GM19467 (cell line): ENCODE measurements at regions not wholly inside any gene's neighbourhood (a gene's known extent, or its start where the extent isn't known, plus 50 kb on each side); places are given as distances from the start of the nearest gene placed in this dataset.
"Not testable (repeated sequence)": the region's sequence is repeated elsewhere in the genome, so short reads cannot be mapped to it uniquely, and the experiment has no call there.

Source experiments
- ATAC-seq: cut with Tn5 transposase; IDR thresholded peaks from one replicate; pipeline ENCODE4 v1.9.1; 2021; ENCODE audit warnings: mild to moderate bottlenecking, moderate library complexity; ENCODE audit not compliant: unreplicated experiment

DNA sequence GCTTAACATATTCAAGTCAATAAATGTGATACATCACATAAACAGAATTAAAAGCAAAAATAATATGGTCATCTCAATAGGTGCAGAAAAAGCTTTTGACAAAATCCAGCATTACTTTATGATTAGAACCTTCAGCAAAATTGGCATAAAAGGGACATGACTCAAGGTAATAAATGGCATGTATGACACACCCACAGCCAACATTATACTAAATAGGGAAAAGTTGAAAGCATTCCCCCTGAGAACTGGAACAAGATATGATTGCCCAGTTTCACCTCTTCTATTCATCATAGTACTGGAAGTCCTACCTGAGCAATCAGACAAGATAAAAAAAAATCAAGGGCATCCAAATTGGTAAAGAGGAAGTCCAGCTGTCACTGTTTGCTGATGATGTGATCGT is 594.7 kb downstream of the DIPK2A start:
- no peak for ATAC-seq

DNA sequence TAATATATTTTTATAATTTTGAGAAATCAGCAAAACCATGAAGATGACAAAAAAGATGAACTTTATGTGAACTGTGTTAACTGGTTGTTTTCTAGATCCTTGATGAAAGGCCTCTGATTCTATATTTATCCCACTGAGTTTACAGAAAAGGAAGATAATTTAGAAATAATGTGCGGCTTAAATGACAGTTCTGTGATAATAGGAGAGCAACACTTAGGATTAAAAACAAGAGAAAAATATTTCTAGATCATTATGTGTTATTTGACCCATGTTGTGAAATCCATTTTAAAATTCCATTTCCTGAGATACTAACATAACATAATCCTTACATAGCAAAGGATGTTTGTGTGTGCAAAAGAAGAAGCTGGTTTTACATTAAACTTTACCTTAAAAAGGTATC is 598.0 kb downstream of the DIPK2A start:
- no peak for ATAC-seq

DNA sequence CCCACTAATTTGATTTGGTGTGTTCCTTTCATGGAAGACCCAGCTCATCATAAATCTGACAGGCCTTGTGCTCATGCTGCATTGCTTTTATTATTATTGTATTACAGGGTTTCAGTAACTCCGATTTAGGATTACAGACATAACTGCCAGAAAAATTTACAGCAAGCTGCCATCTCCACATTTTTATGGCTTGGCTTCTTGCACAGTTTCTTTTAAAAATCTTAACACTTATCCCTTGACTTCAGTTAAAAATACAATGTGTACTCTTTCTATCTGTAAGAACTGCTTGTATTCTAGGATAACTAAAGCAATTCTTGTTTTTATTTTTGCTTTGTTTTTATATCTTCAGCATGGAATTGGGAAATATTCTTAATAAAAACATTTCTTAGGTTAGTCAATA is 612.2 kb downstream of the DIPK2A start:
- no peak for ATAC-seq

DNA sequence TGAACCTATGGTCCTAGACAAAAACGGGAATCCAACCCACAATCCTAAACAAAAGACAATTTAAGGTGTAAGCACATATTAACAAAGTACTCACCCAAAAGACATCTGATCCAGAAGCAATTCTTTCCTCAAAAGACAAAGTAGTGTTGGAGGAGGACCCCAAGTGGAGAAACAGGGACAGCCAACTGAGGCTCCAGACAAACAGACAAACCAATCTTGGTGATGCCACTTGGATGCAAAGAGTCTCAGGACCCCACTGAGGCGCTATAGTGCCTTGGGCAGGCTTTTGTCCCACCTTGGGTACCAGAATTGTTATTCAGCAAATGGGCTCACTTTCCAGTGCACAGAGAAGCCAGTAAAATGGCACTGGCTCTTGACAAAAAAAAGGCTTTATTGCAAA is 613.8 kb downstream of the DIPK2A start:
- no peak for ATAC-seq

DNA sequence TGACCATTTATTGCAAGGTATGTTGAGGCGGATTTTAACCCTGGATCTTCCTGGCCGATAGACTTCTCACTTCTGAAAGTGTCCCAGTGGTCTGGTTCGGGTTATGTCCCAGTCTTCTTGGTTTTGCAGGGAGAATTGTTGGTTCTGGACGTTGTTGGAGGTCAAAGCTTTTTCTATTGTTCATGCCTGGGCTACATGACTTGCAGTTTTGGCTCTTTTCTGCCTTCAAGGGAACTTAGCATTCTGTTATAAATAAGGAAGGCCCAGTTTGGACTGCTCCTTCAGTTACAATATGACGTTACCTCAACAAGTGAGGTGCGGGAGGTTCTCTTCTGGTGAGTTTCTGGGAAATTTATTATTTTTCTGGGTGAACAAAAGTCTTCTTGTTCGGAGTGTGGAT is 614.3 kb downstream of the DIPK2A start:
- no peak for ATAC-seq

DNA sequence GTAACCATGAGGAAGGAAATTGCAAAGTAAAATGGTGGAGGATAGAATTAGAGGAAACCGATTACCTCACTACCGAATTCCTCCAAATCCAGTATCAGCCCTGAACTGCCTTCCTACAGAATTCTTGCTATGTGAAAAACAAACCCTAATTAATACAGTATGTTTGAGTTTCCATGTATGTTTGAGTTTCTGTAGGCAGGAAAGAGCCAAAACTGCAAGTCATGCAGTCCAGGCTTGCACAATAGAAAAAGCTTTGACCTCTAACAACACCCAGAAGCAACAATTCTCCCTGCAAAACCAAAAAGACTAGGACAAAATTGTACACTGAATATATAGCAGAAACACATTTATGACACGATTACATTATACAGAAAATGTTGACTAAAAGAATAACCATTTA is 614.8 kb downstream of the DIPK2A start:
- no peak for ATAC-seq

DNA sequence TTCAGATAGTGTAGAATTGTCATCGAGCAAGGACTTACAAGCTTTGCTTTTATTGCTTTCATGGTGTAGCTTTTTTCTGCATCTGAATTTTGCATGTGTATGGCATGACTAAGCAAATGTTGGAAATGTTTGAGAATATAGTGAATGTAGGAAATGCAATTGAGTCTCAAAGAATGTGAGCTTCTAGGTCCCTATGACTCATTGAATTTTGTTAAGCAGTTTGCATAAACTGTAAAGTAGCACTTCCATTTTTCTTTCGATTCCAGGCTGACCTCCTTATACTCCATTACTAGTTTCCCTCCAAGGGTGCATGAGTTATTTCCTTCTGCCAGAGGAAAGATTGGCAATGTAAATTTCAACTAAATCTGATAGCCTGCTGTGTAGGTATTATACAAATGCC is 619.2 kb downstream of the DIPK2A start:
- no peak for ATAC-seq

DNA sequence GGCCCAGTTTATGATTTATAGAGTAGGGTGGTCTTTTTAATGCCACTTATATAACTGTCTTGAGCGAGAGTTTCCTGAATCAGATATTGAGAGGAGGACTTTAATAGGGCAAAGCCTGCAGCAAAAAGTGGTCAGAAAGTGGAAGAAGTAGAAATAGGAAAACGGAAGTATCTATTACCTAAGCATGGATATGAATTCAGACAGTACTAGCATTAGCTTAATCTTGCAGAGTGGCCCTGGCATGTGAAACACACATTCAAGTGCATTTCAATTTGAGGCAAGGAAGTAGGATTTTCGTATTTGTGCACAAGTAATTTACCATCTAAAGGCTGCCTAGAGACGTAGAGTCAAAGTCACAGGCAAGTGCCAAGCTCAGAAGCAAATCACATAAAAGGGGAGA is 622.3 kb downstream of the DIPK2A start:
- no peak for ATAC-seq

DNA sequence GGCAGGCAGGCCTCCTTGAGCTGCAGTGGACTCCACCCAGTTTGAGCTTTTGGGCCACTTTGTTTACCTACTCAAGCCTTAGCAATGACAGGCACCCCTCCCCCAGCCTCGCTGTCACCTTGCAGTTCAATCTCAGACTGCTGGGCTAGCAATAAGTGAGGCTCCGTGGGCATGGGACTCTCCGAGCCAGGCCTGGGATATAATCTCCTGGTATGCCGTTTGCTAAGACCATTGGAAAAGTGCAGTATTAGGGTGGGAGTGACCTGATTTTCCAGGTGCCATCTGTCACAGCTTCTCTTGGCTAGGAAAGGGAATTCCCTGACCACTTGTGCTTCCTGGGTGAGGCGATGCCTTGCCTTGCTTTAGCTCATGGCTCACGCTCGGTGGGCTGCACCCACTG is 648.6 kb downstream of the DIPK2A start:
- not testable (repeated sequence) for ATAC-seq

DNA sequence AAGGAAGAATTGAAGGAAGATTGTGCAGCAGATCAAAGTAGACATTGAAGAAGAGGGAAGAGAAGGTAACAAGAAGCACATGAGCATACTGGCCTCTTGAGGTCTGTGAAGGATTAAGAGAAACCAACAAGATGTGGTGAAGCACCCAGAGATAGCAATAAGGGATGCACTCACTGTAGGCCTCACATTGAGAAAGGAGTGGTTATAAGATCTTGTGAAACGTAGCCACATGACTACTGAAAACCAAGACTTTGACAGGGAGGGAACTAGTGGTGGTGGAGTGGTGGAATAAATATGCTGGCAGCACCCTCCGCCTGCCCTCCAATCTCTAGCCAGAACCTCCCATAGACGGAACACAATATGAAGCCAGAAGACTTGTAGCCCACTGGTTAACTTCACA is 651.2 kb downstream of the DIPK2A start:
- ATAC-seq: no peak

DNA sequence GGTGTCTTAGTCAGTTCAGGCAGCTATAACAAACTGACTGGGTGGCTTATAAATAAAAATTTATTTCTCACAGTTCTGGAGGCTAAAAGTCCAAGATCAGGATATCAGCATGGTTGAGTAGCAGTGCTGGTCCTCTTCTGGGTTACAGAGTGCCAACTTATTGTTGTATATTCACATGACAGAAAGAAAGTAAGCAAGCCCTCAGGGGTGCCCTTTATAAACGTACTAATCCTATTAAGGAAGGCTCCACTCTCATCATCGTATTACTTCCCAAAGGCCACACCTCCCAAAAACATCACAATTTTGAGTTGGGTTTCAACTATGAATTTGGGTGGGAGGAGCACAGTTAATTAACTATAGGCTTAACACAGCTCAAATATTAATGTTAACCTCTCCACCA is 653.0 kb downstream of the DIPK2A start:
- no peak for ATAC-seq

DNA sequence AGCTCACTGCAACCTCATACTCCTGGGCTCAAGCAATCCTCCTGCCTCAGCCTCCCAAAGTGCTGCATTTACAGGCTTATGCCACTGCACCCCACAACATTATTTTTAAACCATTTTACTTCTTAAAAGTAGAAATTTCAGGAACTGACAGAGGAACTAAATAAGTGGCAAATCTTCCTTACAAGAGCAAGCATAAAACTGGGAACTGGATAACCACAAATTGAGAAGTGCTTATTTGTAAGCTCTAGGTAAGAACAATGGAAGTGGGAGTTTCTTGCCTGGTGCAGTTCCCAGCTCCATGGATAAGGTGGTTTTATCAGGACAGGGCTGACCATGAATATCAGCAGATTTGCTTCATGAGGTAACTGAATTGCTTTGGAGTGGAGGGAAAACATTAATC is 655.2 kb downstream of the DIPK2A start:
- ATAC-seq: no peak

DNA sequence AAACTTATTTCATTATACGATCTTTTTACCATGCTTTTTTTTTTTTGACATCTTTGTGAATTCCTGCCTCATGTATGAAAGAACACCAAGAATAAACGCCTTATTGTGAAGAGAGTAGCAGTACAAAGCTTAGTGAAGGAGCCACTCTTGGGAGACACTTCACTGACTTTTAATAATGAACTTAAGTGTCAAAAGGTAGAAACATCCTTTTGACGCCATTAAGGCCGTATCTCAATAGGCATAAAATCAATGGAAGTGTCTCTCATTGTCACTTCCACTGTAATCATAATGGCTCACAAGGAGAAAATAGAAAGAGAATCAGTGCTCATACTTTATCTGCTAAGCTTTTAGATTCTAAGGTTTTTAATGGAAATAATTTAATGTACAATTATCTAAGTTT is 657.8 kb downstream of the DIPK2A start:
- no peak for ATAC-seq

DNA sequence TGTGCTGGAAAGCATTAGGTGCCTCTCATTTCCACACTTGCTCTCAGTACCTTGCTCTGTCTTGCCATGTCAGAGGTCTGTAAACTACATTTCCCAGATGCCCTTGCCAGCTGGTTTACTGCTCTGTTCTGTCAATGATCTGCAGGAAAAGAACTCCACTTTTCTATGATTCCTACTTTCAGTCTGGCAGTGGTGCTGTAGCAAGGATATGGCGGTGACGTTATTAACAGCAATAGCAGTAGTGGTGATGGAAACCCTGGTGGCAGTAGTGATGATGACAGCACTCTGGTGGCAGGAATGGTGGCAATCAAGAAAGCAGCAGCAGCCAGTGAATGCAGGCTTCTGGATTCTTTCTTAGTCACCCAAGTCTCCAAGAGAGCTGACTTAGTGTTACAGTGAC is 665.2 kb downstream of the DIPK2A start:
- ATAC-seq: no peak

DNA sequence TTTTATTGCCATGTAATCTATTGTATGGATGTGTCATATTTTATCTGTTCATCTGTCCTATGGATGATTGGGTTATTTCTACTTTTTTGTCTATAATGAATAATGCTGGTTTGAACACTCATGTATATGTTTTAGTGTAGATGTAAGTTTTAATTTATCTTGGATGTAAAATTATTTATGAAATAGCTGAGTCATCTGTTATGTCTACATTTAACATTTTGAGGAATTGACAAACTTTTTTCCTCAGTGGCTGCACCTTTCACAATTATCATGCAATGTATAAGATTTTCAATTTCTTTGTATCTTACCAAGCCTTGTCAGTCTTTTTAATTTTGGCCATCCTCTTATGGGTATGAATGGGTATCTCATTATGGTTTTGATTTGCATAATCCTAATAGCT is 666.4 kb downstream of the DIPK2A start:
- no peak for ATAC-seq

DNA sequence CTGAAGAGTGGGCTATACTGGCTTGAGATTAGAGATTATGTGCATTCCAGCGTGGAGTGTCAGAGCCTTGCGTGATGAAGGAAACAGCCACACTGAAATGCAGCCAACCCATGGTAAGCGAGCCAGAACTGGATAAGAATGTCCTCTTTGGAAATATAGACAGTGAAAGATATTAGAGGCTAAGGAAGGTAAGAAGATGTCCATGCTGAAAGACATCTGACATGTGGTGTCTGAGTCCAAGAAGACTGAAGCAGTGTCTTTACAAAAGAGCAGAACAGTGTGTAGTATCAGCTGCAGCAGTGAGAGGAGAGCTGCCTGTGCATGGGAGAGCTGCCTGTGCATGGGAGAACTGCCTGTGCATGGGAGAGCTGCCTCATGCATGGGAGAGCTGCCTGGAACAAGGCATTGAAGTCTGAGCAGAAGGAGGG is 672.2 kb downstream of the DIPK2A start:
- no peak for ATAC-seq

DNA sequence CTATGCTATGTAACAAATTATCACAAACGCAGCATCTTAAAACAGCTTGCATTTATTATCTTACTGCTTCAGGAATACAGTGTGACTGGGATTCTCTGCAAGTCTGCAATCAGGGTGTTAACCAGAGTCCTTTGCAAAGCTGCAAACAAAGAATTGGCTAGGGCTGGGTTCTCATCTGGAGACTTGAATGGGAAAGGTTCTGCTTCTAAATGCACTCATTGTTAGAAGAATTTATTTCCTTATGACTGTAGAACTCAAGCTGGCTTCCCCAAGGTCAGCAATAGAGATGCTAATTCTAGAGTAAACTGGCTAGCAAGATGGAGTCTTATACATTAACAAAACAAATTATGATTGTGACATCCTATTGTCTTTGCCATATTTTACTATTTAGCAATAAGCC is 673.7 kb downstream of the DIPK2A start:
- ATAC-seq: no peak

DNA sequence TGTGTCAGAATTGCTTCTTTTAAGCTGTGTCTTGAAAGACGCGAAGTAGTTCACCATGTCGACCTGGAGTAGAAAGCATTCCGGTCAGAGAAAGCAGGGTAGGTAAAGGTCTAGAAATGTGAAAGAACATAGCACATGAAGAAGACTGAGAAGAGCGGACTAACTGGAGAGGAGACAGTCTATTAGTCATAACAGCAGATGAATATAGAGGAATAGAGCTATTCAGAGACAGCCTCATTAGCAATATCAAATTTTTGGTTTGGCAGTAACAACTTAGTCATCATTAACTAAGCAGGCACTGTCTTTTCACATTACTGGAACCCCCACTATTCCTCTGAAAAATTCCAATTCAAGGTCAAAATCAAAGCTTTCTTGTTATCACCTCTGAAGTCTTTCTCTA is 678.8 kb downstream of the DIPK2A start:
- no peak for ATAC-seq

DNA sequence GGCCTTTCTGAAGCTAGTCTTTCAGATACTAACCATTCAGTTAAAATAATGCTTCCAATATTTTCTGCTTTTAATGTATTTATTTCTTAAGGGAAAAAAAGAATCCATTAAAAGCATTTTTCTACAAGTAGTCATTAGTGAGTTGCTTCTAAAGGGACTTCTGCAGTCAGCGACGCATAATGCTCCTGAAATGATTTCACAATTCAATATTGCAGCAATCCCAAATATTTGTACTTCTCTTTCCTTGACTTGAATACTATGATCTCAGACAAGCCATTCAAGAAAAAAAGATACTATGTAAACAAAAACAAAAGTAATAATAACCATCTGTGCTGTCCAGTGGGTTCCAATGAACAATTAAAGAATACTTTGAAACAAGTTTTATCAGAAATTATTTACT is 681.0 kb downstream of the DIPK2A start:
- no peak for ATAC-seq

DNA sequence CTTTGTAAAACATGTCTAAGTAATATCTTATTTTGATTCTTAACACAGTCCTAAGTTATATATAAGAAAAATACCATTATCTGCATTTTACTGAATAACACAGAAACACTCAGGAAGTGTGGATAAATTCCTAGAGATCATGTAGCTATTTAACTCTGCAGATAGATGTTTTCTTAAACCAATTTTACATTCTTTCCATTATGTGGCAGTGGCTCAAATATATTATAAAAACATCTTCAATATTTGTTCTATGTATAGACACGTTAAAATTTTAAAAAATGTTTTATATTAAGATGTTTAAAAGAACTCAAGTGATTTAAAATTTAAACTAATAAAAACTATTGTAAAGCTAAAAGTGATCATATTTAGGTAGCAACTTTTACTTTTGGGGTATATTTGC is 683.8 kb downstream of the DIPK2A start:
- ATAC-seq: no peak

DNA sequence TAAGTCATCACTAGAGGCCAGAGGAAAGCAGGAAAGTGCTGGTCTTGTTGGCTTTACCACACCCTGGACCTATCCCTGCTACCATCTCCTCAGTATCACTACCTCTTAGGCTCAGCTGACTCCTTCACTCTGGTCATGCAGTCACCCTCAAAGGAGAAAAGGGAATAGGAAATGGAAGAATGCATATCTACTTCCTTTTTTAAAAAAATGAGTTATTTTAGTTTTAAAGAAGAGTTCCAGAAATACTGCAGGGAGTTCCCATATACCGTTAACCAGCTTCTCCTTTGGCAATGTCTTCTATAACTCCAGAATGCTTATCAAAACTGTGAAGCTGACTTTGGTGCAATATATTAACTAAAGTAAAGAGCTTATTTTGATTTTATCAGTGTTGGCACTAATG is 688.6 kb downstream of the DIPK2A start:
- ATAC-seq: no peak

DNA sequence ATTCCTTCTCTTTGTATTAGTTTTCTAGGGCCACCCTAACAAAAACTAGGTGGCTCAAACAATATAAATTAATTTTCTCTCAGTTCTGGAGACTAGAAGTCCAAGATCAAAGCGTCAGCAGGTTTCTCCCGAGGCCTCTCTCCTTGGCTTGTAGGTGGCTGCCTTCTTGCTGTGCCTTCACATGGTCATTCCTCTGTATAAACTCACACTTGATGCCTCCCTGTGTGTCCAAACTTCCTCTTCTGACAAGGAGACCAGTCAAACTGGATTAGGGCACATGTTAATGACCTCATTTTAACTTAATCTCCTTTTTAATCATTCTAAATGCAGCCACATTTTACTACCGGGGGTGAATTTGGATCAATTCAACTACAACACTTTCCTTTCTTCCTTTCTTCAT is 691.1 kb downstream of the DIPK2A start:
- no peak for ATAC-seq

DNA sequence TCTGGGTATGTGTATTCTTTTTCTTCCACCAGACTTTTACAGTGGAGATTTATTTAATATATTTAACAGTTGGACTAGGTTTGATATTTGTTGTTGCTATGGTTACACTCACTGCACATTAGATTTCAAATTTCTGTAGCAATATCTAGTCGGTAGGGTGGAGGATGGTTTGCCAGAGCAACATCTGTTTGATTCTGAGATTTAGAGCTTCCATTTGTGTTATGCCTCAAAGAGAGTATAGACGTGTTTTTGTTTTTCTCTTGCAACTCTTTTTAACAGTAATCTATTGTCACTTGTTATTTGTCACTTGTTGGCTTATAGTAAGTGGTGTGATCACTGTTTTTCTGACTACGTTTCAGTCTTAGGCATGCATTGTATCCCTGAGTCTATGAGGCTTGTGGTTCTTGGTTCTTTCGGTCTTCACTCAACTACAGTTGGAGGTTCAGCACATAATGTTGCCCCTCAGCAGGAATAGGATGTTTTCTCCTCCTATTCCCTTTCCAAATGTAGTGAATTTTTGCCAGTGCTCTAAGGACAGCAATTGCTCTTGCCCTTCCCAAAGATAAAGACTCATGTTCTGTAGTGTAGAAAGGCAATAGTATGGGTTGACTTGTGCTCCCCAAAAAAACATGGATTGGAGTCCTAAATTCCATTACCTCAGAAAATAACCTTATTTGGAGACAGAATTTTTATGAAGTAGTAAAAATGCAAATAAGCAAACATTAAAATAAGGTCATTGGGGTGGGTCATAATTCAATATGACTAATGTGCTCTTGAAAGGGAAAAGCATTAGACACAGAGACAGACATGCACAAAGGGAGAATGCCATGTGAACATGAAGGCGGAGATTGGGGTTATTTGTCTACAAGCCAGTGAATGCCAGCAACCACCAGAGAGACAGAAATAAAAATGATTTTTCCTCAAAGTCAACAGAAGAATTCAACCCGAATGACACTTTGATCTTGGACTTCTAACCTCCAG is 692.1 kb downstream of the DIPK2A start:
- no peak for ATAC-seq
